Thyroid gland (tissue), 4 donors: ENCODE measurements at regions not wholly inside any gene's neighbourhood (a gene's known extent, or its start where the extent isn't known, plus 50 kb on each side); places are given as distances from the start of the nearest gene placed in this dataset.
"Not testable (repeated sequence)": the region's sequence is repeated elsewhere in the genome, so short reads cannot be mapped to it uniquely, and the experiment has no call there.

ENCODE experiments used
- POLR2A ChIP-seq, 2 donors: fragments of 450-650 bp; IDR thresholded peaks; one replicate each; pipeline ENCODE4 v1.6.1; 2017; ENCODE audit warnings: antibody characterized with exemption in 2 of 2, mild to moderate bottlenecking in 2 of 2, moderate library complexity in 1 of 2
- TF ChIP-seq, protein P1 (sequence below), 6 experiments: fragments of 200-600 bp in 3 of 6; fragments of 450-650 bp in 3 of 6; sonication (generic) in 3 of 6; IDR thresholded peaks; one replicate each; pipeline ENCODE4 v1.5.1; 2016 to 2019; ENCODE audit warnings: antibody characterized with exemption in 6 of 6, mild to moderate bottlenecking in 2 of 6, inconsistent platforms in 1 of 6, moderate library complexity in 1 of 6

DNA sequence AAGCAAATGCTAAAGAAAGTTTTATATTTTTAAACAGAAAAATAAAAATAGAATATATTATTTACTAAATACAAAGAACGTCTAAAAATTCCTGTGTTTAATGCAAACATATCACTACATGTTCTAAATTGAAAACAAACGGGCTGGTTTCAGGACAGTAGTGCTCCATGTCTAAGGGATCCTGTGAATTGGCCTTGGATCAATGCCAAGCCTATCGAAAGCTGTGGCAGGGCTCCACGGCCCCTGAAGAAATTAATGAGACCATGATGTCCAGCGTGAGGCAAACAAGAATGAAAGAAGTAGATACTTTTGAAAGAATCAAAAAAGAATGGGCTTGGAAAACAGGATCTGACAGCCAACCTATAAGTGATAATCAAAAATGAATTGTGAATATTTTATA, 283.4 kb upstream of the RAI14 start:
- TF ChIP-seq POLR2A (IDR thresholded peaks at IDR 0.05) = not testable (repeated sequence)
- TF ChIP-seq, protein P1, sequence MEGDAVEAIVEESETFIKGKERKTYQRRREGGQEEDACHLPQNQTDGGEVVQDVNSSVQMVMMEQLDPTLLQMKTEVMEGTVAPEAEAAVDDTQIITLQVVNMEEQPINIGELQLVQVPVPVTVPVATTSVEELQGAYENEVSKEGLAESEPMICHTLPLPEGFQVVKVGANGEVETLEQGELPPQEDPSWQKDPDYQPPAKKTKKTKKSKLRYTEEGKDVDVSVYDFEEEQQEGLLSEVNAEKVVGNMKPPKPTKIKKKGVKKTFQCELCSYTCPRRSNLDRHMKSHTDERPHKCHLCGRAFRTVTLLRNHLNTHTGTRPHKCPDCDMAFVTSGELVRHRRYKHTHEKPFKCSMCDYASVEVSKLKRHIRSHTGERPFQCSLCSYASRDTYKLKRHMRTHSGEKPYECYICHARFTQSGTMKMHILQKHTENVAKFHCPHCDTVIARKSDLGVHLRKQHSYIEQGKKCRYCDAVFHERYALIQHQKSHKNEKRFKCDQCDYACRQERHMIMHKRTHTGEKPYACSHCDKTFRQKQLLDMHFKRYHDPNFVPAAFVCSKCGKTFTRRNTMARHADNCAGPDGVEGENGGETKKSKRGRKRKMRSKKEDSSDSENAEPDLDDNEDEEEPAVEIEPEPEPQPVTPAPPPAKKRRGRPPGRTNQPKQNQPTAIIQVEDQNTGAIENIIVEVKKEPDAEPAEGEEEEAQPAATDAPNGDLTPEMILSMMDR (IDR thresholded peaks at IDR 0.05) = not testable (repeated sequence)
